Activated CD8-positive, alpha-beta T cell treated with anti-CD3 and anti-CD28 coated beads for 36 hours (primary cell): ENCODE measurements at regions not wholly inside any gene's neighbourhood (a gene's known extent, or its start where the extent isn't known, plus 50 kb on each side); places are given as distances from the start of the nearest gene placed in this dataset.

Experiments used
- ATAC-seq: fragments of 200-7000 bp; cut with Tn5 transposase; one replicate; pipeline ENCODE4 v1.10.0; 2021; ENCODE audit warnings: mild to moderate bottlenecking, moderate library complexity
- CTCF ChIA-PET: fragments of 350-600 bp; sonication (Branson Sonifier 250); formaldehyde crosslinking; loops from one replicate; lab custom pipeline; 2021; ENCODE audit warnings: antibody characterized with exemption; lab: Charles Lee
- POLR2A ChIA-PET: fragments of 350-600 bp; sonication (Branson Sonifier 250); formaldehyde crosslinking; loops from one replicate; lab custom pipeline; 2021; ENCODE audit warnings: antibody characterized with exemption; lab: Charles Lee
- DNase-seq: peaks from one replicate; pipeline ENCODE4 v3.0.0-alpha.2; 2020
- H3K27ac Mint-ChIP-seq: one replicate; pipeline ENCODE4 v1.8.0; 2021; ENCODE audit warnings: mild to moderate bottlenecking, mixed read lengths
- H3K27me3 Mint-ChIP-seq: one replicate; pipeline ENCODE4 v1.8.0; 2021; ENCODE audit warnings: mixed read lengths
- H3K36me3 Mint-ChIP-seq: one replicate; pipeline ENCODE4 v1.8.0; 2021; ENCODE audit warnings: low read depth, mixed read lengths
- H3K4me1 Mint-ChIP-seq: one replicate; pipeline ENCODE4 v1.8.0; 2021; ENCODE audit warnings: low read depth, mixed read lengths
- H3K4me3 Mint-ChIP-seq: one replicate; pipeline ENCODE4 v1.8.0; 2021; ENCODE audit warnings: mild to moderate bottlenecking, moderate library complexity, mixed read lengths
- H3K9me3 Mint-ChIP-seq: one replicate; pipeline ENCODE4 v1.8.0; 2021; ENCODE audit warnings: mixed read lengths
- intact Hi-C: fragments of 100-400 bp; cut with micrococcal nuclease; formaldehyde crosslinking; loops from one replicate; pipeline ENCODE4 v1.10.0; 2022
- TF ChIP-seq, protein P1 (sequence below): fragments of 200-600 bp; IDR thresholded peaks from one replicate; pipeline ENCODE4 v1.8.0; 2022; ENCODE audit warnings: antibody characterized with exemption, mild to moderate bottlenecking

DNA sequence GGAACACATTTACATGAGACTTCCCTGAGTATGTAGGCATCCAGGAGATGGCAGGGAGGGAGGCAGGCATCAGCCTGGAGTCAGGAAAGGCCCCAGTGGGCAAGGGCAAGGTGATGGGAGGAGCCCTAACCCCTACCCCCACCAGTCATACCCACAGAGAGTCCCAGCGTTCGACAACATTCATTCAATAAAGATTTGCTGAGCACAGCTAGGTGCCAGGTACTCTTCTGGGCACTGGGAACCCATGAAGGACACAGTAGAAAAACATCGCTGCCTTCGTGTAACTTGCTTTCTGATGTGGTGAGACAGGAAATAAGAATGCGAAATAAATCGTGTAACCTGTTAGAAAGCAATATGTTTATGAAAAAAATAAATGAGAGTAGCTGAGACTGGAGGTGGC lies 77.3 kb upstream of the GADD45A start:
- peaks cover 6% of the 10 kb centered on the region for H3K4me1 Mint-ChIP-seq
- H3K27ac Mint-ChIP-seq: no peak overlapping the region
- intact Hi-C loops: no loop called here
- no peak for DNase-seq
- ATAC-seq: no peak
- POLR2A ChIA-PET: no interaction called here
- H3K4me3 Mint-ChIP-seq: no peak overlapping the region
- TF ChIP-seq, protein P1, sequence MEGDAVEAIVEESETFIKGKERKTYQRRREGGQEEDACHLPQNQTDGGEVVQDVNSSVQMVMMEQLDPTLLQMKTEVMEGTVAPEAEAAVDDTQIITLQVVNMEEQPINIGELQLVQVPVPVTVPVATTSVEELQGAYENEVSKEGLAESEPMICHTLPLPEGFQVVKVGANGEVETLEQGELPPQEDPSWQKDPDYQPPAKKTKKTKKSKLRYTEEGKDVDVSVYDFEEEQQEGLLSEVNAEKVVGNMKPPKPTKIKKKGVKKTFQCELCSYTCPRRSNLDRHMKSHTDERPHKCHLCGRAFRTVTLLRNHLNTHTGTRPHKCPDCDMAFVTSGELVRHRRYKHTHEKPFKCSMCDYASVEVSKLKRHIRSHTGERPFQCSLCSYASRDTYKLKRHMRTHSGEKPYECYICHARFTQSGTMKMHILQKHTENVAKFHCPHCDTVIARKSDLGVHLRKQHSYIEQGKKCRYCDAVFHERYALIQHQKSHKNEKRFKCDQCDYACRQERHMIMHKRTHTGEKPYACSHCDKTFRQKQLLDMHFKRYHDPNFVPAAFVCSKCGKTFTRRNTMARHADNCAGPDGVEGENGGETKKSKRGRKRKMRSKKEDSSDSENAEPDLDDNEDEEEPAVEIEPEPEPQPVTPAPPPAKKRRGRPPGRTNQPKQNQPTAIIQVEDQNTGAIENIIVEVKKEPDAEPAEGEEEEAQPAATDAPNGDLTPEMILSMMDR: no peak
- CTCF ChIA-PET: interaction anchor here (1.6 to 2.0 kb wide), 2 partner anchors 46 to 153 kb away, joined by 5 read pairs; no protein-coding TSS in a partner anchor
- H3K9me3 Mint-ChIP-seq: no peaks in the 10 kb centered on the region
- peaks cover 2% of the 10 kb centered on the region for H3K27me3 Mint-ChIP-seq
- H3K36me3 Mint-ChIP-seq: no peaks in the 10 kb centered on the region

DNA sequence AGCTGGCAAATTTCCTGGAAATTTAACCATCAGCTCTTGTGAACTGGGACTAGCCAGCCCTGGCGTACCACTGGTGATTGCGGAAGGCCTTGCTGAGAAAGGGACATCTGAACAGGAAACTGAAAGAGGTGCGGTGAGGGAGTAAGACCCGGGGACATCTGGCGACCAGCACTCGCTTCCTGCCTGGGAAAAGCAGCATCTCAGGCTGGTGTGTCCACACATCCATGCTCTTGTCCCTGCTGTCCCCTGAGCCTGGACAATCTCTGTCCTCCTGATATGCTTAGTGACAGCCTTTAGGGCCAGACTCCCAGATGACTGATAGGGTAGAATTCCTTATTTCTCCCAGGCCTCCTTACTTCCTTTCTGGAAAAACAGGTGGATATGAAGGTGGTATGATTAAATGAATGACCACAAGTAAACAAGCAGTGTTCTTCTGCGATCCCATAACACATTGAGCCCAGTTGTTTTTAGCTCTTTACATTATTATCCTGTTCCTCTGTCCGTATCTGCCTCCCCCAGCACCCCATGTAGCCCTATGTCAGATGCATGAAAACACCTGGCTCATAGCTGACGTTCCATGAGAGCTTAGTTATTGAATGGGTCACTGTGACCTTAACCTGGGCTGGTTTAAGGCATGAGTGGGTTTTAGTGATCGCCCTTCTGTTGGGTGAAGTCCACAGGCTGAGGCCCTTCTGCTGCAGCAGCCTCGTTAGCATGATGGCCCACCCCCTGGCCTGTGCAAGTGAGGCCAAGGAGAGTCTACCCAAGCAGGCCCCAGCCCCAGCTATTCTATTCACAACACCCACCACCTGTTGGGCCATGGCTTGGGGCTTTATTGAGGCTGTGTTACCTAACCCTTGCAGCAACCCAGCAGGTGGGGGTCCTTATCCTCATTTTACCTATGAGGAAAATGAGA lies 76.1 kb upstream of the GADD45A start:
- DNase-seq (no peak), ATAC-seq (no peak)
- no peak overlapping the region for H3K4me3 Mint-ChIP-seq
- TF ChIP-seq, protein P1: no peak
- H3K27me3 Mint-ChIP-seq: peaks cover 2% of the 10 kb centered on the region
- ChIA-PET CTCF (interaction anchor here (1.6 to 2.0 kb wide), 3 partner anchors 48 to 151 kb away, joined by 3 to 5 read pairs (median 5); no protein-coding TSS in a partner anchor), POLR2A (no interaction called here)
- no peak overlapping the region for H3K27ac Mint-ChIP-seq
- H3K4me1 Mint-ChIP-seq: peaks cover 6% of the 10 kb centered on the region
- H3K9me3 Mint-ChIP-seq: no peaks in the 10 kb centered on the region
- intact Hi-C loops: no loop called here
- H3K36me3 Mint-ChIP-seq: no peaks in the 10 kb centered on the region

DNA sequence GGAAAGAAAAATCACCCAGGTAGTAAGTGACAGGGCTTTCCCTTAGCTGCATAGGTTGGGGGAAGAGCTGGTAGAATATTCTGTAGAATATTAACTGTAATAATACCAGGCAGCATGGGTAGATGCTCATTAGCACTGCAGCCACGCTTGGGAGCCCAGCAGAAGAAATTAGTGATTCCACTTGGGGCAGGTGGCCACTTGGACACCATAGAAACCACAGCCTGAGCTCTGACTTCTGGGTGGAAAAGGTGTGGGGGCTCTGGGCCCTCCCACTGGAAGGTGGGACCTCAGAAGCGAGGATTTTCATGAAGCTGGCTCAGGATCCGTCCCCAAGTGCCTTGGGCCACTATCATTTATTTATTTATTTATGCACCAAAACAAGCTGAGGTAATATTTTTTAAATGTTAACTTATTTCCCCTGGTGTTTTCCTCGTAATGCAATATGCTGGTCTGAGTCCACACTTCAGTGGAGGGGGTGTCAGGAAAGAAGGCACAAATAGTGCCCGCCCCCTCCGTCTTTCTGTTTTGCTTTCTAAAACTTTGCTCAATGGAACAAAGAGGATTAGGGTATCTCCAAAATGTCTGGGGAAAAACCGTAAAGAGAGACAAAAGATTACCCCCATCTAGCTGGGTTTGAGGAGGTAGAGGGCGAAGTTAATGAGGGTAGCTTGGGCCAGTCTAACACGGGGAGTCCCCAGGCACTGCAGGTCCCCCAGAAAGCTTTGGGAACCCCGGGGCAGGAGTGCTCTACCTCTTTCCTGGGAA lies 75.2 kb upstream of the GADD45A start:
- ATAC-seq (no peak), DNase-seq (no peak)
- peaks cover 3% of the 10 kb centered on the region for H3K27me3 Mint-ChIP-seq
- POLR2A ChIA-PET: no interaction called here
- no peak overlapping the region for H3K27ac Mint-ChIP-seq
- TF ChIP-seq, protein P1: no peak
- no peaks in the 10 kb centered on the region for H3K36me3 Mint-ChIP-seq
- H3K4me3 Mint-ChIP-seq: no peak overlapping the region
- peaks cover 6% of the 10 kb centered on the region for H3K4me1 Mint-ChIP-seq
- intact Hi-C loops: no loop called here
- CTCF ChIA-PET: interaction anchor here (1.6 kb wide), 1 partner anchor 151 kb away, joined by 3 read pairs; no protein-coding TSS in a partner anchor
- no peaks in the 10 kb centered on the region for H3K9me3 Mint-ChIP-seq

DNA sequence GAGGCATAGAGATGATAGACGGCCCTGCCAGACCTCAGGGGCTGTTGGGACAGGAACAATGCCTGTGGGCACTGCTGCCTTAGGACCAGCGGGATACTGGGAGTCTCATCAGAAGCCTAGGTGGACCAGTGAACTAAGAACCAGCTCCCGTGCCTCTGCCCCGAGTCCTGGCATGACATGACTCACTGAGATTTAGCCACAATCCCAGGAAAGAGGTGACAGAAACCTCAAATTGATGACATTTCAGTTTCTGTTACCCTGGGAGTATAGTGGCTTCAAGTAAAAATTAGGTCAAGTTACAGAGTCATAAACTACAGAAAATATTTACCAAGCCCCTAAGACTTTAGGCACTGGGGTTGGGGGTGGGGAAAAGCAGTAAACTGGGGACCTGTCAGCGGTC lies 74.6 kb upstream of the GADD45A start:
- CTCF ChIA-PET: interaction anchor here (1.6 kb wide), 1 partner anchor 150 kb away, joined by 3 read pairs; no protein-coding TSS in a partner anchor
- TF ChIP-seq, protein P1: no peak
- intact Hi-C loops: no loop called here
- ATAC-seq (no peak), DNase-seq (no peak)
- Mint-ChIP-seq H3K9me3 (no peaks in the 10 kb centered on the region), H3K27me3 (peaks cover 7% of the 10 kb centered on the region), H3K4me3 (no peak overlapping the region), H3K27ac (no peak overlapping the region), H3K4me1 (peaks cover 6% of the 10 kb centered on the region), H3K36me3 (no peaks in the 10 kb centered on the region)
- POLR2A ChIA-PET: no interaction called here
